ENCODE measurements at regions not wholly inside any gene's neighbourhood (a gene's known extent, or its start where the extent isn't known, plus 50 kb on each side); places are given as distances from the start of the nearest gene placed in this dataset.

- H3K27ac ChIP-seq (ENCODE audit: low read depth, low read length, poor library complexity, severe bottlenecking): no peak overlapping the region
- DNase-seq (ENCODE audit: low spot score): no peak
- no peaks in the 10 kb centered on the region for H3K36me3 ChIP-seq (ENCODE audit: insufficient read depth, low read length, poor library complexity, severe bottlenecking)
- H3K27me3 ChIP-seq (replicated peaks; ENCODE audit: insufficient read depth, low read depth, low read length, poor library complexity): no peaks in the 10 kb centered on the region
- CTCF ChIA-PET: no interaction called here
- intact Hi-C loops (cut with micrococcal nuclease; ENCODE audit: unreplicated experiment): no loop called here
- TF ChIP-seq EZH2 (IDR thresholded peaks at IDR 0.05; ENCODE audit: borderline replicate concordance, low read depth, low read length, poor library complexity, severe bottlenecking): no peak
- no peak for TF ChIP-seq CTCF (conservative IDR thresholded peaks at IDR 0.05; ENCODE audit: low read depth, low read length)
- POLR2A ChIA-PET (ENCODE audit: low non-redundant PET): no interaction called here
- no TSS peak for BruUV-seq (replicated peaks)
- H3K4me1 ChIP-seq (ENCODE audit: insufficient read depth, low read length, poor library complexity, severe bottlenecking): no peaks in the 10 kb centered on the region
- no peaks in the 10 kb centered on the region for H3K9me3 ChIP-seq (ENCODE audit: low read depth, low read length, poor library complexity, severe bottlenecking)
- H3K4me3 ChIP-seq (ENCODE audit: low read depth, low read length, poor library complexity, severe bottlenecking): no peak overlapping the region
These were observed 349.8 kb downstream of the TCERG1L start for GRCh38 chr10:130961506-130962239.

- TF ChIP-seq EZH2 (IDR thresholded peaks at IDR 0.05; ENCODE audit: borderline replicate concordance, low read depth, low read length, poor library complexity, severe bottlenecking): no peak
- TF ChIP-seq CTCF (conservative IDR thresholded peaks at IDR 0.05; ENCODE audit: low read depth, low read length): no peak
- CTCF ChIA-PET: no interaction called here
- DNase-seq (ENCODE audit: low spot score): no peak
- POLR2A ChIA-PET (ENCODE audit: low non-redundant PET): no interaction called here
- H3K4me1 ChIP-seq (ENCODE audit: insufficient read depth, low read length, poor library complexity, severe bottlenecking): no peaks in the 10 kb centered on the region
- H3K9me3 ChIP-seq (ENCODE audit: low read depth, low read length, poor library complexity, severe bottlenecking): no peaks in the 10 kb centered on the region
- no peaks in the 10 kb centered on the region for H3K27me3 ChIP-seq (replicated peaks; ENCODE audit: insufficient read depth, low read depth, low read length, poor library complexity)
- no peak overlapping the region for H3K27ac ChIP-seq (ENCODE audit: low read depth, low read length, poor library complexity, severe bottlenecking)
- intact Hi-C loops (cut with micrococcal nuclease; ENCODE audit: unreplicated experiment): no loop called here
- no peak overlapping the region for H3K4me3 ChIP-seq (ENCODE audit: low read depth, low read length, poor library complexity, severe bottlenecking)
- no TSS peak for BruUV-seq (replicated peaks)
- H3K36me3 ChIP-seq (ENCODE audit: insufficient read depth, low read length, poor library complexity, severe bottlenecking): no peaks in the 10 kb centered on the region
These were observed 349.1 kb downstream of the TCERG1L start for GRCh38 chr10:130962240-130963051.

GRCh38 chr10:130963052-130963393 is 348.5 kb downstream of the TCERG1L start:
- H3K27me3 ChIP-seq (replicated peaks; ENCODE audit: insufficient read depth, low read depth, low read length, poor library complexity): no peaks in the 10 kb centered on the region
- intact Hi-C loops (cut with micrococcal nuclease; ENCODE audit: unreplicated experiment): no loop called here
- no peak overlapping the region for H3K27ac ChIP-seq (ENCODE audit: low read depth, low read length, poor library complexity, severe bottlenecking)
- no peak for DNase-seq (ENCODE audit: low spot score)
- no peak for TF ChIP-seq CTCF (conservative IDR thresholded peaks at IDR 0.05; ENCODE audit: low read depth, low read length)
- TF ChIP-seq EZH2 (IDR thresholded peaks at IDR 0.05; ENCODE audit: borderline replicate concordance, low read depth, low read length, poor library complexity, severe bottlenecking): no peak
- no peaks in the 10 kb centered on the region for H3K9me3 ChIP-seq (ENCODE audit: low read depth, low read length, poor library complexity, severe bottlenecking)
- ChIA-PET POLR2A (ENCODE audit: low non-redundant PET) (no interaction called here), CTCF (no interaction called here)
- no peaks in the 10 kb centered on the region for H3K36me3 ChIP-seq (ENCODE audit: insufficient read depth, low read length, poor library complexity, severe bottlenecking)
- no peaks in the 10 kb centered on the region for H3K4me1 ChIP-seq (ENCODE audit: insufficient read depth, low read length, poor library complexity, severe bottlenecking)
- no TSS peak for BruUV-seq (replicated peaks)
- H3K4me3 ChIP-seq (ENCODE audit: low read depth, low read length, poor library complexity, severe bottlenecking): no peak overlapping the region

All from A673 (cell line).